ENCODE measurements at regions not wholly inside any gene's neighbourhood (a gene's known extent, or its start where the extent isn't known, plus 50 kb on each side); places are given as distances from the start of the nearest gene placed in this dataset.
"Not testable (repeated sequence)": the region's sequence is repeated elsewhere in the genome, so short reads cannot be mapped to it uniquely, and the experiment has no call there.

- no peak for DNase-seq
- Histone ChIP-seq H3K4me3 (no peak overlapping the region), H3K9me3 (peaks cover 0 to 4% (median 2%) of the 10 kb centered on the region in 11 donors), H3K27ac (no peak overlapping the region), H3K4me1 (no peaks in the 10 kb centered on the region), H3K27me3 (no peaks in the 10 kb centered on the region), H3K36me3 (no peaks in the 10 kb centered on the region)
- 83 to 87% methylated on average over 9 of the region's 9 CpGs for WGBS, 2 donors
- ATAC-seq, result no peak
- intact Hi-C loops (cut with DNase I), result loop anchor here in 1 of 10 donors (10.0 kb wide), 1 partner anchor 555 kb away; no protein-coding TSS in a partner anchor
- TF ChIP-seq CTCF (IDR thresholded peaks at IDR 0.05), result no peak
These were observed 156.2 kb downstream of the RNASET2 start for GRCh38 chr6:166800137-166800536.

- no peaks in the 10 kb centered on the region for H3K27me3 ChIP-seq
- H3K4me1 ChIP-seq, result no peaks in the 10 kb centered on the region
- no peaks in the 10 kb centered on the region for H3K9me3 ChIP-seq
- intact Hi-C loops (cut with DNase I), result no loop called here
- 76 to 78% methylated on average over 6 of the region's 6 CpGs for WGBS, 2 donors
- DNase-seq (no peak), ATAC-seq (no peak)
- H3K27ac ChIP-seq, result no peak overlapping the region
- H3K4me3 ChIP-seq, result no peak overlapping the region
- H3K36me3 ChIP-seq, result no peaks in the 10 kb centered on the region
- TF ChIP-seq CTCF (IDR thresholded peaks at IDR 0.05), result no peak
These were observed 157.7 kb downstream of the RNASET2 start for GRCh38 chr6:166798652-166799051.

- Histone ChIP-seq H3K36me3 (no peaks in the 10 kb centered on the region), H3K4me1 (no peaks in the 10 kb centered on the region), H3K27ac (no peak overlapping the region), H3K27me3 (no peaks in the 10 kb centered on the region), H3K4me3 (no peak overlapping the region), H3K9me3 (no peaks in the 10 kb centered on the region)
- no peak for DNase-seq
- 93 to 94% methylated on average over 12 of the region's 12 CpGs for WGBS, 2 donors
- ATAC-seq, result no peak
- no peak for TF ChIP-seq CTCF (IDR thresholded peaks at IDR 0.05)
- intact Hi-C loops (cut with DNase I), result no loop called here
These were observed 159.7 kb downstream of the RNASET2 start for GRCh38 chr6:166796610-166797009.

- WGBS, 2 donors, result 49 to 64% methylated on average over 3 of the region's 3 CpGs
- DNase-seq (no peak), ATAC-seq (no peak)
- TF ChIP-seq CTCF (IDR thresholded peaks at IDR 0.05), result no peak
- Histone ChIP-seq H3K4me1 (no peaks in the 10 kb centered on the region), H3K9me3 (no peaks in the 10 kb centered on the region), H3K36me3 (no peaks in the 10 kb centered on the region), H3K27me3 (no peaks in the 10 kb centered on the region), H3K27ac (no peak overlapping the region), H3K4me3 (no peak overlapping the region)
- intact Hi-C loops (cut with DNase I), result no loop called here
These were observed 160.5 kb downstream of the RNASET2 start for GRCh38 chr6:166795879-166796278.

- intact Hi-C loops (cut with DNase I); H3K27me3 ChIP-seq; H3K36me3 ChIP-seq; H3K4me1 ChIP-seq; H3K27ac ChIP-seq; ATAC-seq; H3K4me3 ChIP-seq; H3K9me3 ChIP-seq; DNase-seq: not testable (repeated sequence)
- 80 to 100% methylated on average over 2 of the region's 3 CpGs for WGBS, 2 donors
These were observed 163.8 kb upstream of the RPS6KA2 start for GRCh38 chr6:166790808-166791207.

GRCh38 chr6:166788846-166789529 is 161.9 kb upstream of the RPS6KA2 start:
- H3K27me3 ChIP-seq, H3K27ac ChIP-seq, ATAC-seq, H3K9me3 ChIP-seq, H3K4me3 ChIP-seq, DNase-seq, H3K36me3 ChIP-seq, H3K4me1 ChIP-seq: not testable (repeated sequence)
- 92 to 95% methylated on average over 22 of the region's 22 CpGs for WGBS, 2 donors
- intact Hi-C loops (cut with DNase I), result loop anchor here in 8 of 10 donors (5.0 to 10.0 kb wide), 7 partner anchors 163 to 358 kb away; partner anchors contain the start of gene RNASET2 (in 1 of the 8)

Data from heart right ventricle (tissue), 16 donors.